Activated T-cell treated with anti-CD3 and anti-CD28 coated beads for 1 hour (primary cell): ENCODE measurements at regions not wholly inside any gene's neighbourhood (a gene's known extent, or its start where the extent isn't known, plus 50 kb on each side); places are given as distances from the start of the nearest gene placed in this dataset.

Experiments
- DNase-seq: peaks from one replicate; pipeline ENCODE4 v3.0.0-alpha.2; 2020; ENCODE audit warnings: low read depth

DNA sequence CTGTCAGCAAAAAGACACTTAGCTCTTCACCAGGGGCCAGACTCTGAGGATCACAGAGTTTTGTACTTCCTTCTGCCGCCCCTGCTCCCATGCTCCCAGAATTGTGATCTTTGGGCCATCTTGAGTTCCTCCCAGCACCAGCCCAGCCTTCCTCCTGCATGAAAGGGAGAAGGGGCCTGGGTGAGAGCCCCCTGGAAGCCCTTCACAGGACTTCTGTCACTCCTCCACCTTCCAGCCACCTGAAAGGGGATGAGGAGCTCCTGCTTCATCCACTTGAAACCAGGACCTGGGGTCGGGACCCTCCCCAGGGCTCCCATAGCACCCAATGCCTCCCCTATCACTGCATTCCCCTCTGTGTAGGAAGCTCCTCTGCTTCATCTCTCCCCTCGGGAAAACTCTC is 174.2 kb downstream of the BUD13 start:
- no peak for DNase-seq

DNA sequence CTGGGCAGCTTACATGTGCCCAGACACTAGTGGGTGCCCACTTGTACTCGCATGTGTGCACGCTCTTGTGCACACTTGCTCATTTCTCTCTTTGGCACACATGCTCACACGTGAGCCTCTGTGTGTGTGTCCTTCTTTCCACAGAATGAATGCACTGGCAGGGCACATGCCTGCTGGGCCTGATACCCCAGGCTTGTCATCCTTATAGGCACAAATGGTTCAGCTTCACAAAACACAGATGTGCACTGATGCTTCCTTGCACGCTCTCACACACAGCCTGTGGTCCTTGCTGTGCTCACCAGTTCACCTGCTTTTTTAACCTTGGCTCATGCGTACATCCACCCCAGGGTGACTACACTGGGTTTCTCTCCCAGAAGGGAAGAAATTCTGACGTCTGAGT is 174.8 kb downstream of the BUD13 start:
- DNase-seq = no peak

DNA sequence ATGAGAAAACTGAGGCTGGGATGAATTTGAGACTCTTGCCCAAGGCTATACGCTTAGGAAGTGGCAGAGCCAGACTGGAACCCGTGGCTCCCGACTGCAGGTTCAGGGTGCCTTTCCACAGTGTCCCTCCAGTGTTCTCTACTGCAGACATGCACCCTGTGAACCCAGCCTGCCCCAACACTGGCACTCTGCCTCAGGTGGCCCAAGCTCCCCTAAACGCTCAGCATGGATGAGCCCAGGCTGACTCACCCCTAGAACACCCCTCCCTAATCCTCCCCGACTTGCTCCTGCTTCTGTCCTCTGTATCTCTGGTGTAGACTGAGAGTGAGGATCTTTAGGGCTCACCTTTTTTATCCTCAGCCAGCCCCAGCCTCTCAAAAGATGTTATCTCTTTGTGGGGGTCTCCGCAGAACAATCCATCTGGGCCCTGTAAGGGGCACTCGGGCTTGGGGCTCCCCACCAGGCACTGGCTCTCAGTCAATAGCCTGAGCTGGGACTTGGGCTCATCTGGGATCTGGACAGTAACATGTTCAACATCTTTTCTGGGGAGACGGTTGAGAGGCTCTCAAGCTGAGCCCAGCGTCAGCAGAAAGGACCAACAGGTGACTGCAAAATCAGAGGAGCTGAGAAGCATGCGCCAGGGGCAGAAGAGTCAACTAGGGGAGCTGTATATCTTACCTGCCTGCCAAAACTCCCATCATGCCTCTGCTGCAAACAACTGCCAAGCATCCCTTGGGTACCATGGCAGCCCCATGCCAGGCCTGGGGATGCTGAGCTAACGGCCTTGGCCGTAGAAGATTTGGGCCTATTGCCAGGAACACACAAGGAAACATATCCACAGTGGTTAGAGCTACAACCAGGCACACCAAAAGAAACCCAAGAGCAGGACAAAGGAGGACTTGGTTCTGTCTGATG is 176.2 kb downstream of the BUD13 start:
- no peak for DNase-seq

DNA sequence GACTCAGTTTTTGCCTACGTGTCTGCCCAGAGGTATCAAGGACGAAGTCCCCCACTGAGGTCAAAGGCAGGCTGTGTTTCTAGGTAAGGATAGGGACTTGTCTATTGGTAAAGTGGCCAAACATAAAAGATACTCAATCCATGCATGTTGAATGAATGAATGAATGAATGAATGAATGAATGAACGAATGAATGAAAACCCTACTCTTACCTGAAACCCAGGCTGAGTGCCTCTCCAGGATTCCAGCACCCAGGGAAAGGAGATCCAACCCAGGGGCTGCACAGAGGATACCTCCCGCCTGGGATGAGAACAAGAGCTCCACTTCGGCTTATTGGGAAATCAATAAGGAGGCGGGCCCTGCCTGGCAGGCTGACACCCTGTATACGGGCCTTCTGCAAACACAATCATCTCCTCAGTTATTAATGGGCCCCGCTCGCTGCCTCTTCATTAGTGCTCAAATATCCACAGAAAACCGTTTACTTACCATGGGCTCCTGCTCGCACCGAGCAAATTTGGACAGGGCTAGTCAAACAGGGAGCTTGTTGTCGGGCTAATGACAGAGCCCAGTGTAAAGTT is 177.4 kb downstream of the BUD13 start:
- no peak for DNase-seq

DNA sequence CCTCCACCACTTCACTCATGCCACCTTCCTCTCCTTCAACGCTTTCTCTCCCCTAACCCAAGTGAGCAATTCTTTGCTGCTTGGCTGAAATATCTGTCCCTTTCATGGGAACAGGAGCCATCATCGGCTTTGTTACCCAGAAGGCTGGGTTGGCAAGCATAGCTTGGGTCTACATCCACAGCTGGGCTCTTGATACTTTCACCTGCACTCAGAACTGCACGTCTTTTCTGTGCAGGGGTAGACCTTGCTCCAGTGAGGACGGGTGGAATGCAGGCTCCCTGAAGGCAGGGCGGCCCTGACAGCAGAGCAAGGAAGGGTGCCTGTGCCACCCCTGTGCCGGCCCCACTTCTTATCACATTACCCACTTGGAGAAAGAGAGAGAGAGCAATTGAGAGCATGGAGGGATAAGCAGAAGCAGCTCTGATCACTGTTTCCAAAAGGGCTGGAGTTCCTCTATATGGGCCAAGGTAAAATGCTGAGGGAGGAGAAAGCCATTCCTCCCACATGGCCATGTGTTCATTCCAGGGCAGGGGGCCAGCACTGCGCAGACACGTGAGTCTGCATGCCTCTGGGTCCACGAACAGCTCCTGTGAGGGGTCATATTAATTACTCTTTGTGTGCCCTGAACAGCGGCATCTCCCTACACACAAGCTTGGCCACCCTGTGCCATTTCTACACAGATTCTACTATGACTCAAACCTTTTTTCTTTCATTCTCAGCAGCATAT is 181.8 kb downstream of the BUD13 start:
- DNase-seq = no peak

DNA sequence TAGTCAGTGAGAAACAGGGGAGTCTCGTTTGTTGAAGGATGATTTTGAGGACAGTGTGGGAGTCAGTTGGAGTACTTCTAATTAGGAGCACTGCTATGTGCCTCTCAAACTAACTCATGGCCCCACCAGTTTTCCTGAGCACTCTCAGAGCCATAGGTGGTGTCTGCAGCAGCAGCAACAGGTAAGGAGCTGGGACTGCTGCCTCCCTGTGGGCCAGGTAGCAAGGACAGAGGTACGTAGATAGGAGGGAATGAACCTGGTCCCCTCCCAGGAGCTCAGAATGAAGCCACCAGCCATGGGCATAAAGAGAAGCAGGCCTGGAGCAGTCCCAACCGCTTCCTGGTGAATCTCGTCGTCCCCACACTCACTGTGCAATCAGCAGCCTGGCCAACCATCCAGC is 183.4 kb downstream of the BUD13 start:
- no peak for DNase-seq

DNA sequence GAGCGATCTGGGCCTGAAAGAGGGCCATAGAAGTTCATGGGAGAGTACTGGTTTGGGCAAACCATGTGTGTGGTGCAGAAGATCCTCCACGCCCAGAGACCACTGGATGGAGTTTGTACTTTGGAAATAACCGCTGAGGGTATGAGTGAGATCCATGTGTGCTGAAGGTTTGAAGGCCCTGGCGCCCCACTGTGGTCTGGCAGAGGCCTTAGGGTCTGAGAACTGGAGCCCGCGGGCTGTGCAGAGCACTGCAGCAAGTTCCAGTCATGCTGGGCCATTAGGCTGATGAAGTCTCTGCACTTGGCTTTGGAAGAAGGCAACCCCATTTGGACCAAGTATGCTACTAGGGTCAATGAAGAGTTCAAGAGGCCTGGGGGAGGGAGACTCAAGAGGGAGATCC is 186.4 kb downstream of the BUD13 start:
- no peak for DNase-seq

DNA sequence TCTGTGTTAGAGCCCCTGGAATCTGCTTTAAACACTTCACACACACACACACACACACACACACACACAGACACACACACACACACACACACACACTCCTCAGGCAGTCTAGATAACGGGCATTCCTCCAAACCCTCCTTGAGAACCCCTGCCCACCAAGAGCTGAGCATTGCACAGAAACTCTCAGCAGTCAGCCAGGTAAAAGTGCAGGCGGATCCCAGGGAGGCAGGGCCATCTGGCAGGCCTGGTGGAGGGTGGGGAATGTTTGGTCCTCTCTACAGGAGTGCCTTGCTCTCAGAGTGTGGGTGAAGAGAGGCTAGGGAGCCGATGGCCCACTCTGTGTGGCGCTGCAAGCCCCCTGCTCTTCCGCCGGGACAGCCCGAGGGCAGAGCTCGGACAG is 190.2 kb downstream of the BUD13 start:
- DNase-seq = no peak

DNA sequence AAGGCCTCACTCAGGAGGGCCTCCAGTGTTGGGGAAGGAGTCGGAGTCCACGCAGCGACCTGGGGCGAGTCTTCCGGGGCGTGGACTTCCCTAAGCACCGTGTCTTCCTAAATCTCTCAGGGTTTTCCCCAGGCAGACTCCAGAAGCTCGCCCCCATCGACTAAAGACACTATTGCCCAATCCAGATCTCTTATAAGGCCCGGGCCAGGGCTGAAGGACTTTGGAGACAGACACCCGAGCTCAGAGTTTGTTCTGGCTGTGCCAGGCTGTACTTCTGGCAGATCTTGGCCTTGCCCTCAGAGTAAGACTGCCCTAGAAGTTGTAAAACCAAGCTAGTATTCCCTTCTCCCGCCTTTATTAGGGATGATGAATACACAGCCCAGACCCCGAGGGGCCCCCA is 191.4 kb downstream of the BUD13 start:
- no peak for DNase-seq

DNA sequence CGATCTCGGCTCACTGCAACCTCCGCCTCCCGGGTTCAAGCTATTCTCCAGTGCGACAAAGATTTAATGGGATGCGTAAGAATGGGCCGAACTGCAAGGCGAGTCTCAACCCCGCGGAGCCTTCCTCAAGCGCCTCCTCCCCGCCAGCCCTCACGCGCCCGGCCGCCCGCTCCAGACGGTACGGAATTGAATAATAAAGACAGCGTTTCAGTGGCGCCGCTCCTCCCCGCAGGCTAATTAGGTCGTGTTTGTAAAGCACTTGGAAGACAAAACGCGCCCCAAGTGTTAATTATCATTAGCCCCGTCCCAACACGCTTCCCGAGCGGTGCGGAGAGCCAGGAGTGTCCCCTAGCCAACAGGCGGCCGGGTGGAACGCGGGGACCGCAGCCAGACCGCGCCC is 192.0 kb downstream of the BUD13 start:
- DNase-seq = no peak

DNA sequence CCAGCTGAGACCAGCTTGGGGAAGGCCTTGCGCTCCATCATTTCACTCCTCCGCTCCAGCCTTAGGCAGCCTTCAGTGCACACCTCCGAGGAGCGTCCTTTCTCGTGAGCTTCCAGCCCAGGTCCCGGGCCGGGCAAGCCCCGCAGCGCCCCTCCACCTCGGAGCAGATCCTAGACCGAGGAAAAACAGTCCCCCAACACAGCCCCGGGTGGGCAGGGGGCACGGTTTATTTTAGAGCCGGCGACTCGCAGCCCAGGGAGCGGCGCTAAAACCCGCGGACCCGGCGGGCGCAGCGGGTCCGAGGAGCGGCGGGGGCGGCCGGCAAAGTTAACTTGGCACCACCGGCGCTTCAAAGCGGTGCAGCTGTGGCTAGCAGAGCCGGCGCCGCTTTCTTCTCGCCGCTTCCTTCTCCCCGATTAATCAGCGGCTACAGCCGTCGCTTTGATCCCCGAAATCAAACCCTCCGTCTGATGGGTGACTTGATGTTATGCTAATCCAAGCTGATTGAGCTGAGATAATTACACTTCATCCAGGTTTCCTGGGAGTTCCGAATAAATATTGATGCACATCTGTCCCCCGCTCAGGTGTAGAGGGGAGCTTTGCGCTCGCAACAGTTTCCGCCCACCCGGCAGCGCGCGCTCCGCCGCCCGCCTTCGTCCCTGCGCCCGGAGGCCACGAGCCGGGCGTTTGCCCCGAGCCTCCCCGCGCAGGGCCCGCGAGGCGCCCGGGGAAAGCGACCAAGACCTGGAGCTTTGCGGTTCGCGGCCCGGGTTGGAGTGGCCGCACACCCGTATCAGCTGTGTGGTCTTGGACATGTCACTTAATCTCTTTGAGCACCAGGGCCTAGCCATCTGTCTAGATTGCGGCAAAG is 192.7 kb downstream of the BUD13 start:
- no peak for DNase-seq

DNA sequence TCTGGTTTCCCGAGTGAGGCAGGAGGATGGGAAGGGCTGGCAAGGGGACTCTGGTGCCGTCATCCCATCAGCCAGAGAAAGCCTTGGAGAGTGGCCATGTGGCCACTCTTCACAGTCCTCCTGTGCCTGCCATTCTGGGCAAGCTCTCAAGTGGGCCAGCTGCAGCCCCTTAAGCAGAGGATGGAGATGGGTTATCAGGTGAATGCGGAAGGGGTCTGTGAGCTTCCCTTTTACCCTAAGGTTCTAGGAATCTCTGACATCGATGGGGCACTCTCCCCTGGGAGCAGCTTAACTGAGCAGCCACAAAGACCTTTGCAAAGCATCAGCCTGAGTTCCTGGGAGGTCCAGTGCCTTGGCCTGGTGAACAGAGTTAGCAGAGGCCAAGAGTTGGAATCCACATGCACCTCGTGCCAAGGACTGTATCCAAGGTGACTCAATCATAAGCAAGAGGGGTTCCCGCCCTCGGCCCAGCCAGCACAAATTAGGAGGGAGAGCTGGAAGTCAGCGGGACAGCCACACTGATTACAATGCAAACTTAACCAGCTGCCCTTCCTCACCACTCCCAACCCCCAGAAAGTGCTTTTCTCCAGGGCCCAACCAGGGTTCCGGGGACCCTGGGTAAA is 193.6 kb downstream of the BUD13 start:
- DNase-seq = no peak

DNA sequence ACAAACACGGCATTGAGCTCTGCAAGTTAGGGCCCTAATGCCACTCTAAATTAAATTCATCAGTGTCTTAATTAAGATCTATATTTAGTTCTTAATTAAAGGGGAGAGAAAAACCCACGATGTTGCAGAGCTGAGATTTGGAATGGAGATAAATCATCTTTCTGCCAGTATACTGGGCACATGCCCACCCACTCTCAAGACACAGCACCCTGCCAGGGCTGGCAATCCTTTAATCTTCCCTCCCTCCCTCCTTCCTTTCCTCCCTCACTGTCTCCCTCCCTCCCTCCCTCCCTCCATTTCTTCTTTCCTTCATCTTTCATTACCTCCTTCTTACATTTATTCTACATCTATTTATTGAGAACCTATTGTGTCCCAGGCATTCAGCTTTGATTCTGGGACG is 194.8 kb downstream of the BUD13 start:
- DNase-seq = no peak

DNA sequence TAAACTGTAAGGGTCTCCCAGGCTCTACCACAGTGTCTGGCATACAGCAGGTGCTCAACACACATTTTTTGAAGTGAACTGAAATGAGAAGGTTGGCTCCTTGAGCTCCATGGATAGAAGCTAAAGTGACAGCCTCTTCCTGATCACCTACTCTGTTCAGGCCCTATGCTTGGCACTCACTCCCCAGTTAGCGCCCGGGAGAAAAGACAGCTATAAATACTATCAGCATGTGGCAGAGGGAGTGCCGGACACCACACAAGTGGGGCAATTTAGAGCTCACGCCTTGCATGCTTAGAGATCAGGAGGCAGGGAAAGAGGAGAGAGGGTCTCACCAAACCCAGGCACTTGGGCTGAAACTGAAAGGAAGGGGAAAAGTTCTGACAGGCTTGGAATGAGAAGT is 195.5 kb downstream of the BUD13 start:
- DNase-seq = no peak

DNA sequence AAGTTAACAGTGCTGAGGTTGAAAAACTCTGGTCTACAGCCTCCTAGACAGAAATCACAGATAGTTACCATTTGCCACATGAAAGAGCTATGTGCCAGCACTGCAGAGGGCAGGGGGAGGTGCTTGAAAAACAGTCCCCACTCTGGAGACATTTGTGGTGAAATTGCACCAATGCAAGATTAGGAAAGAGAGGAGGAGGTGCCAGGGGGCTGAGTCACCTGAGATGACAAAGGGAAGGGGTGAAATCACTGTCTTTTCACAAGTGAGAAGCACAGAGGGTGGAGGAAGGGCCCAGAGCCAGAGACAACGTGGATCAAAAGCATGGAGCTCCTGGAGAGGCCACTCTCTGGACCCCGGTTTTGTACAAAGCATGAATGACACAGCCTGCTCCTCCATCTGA is 196.3 kb downstream of the BUD13 start:
- DNase-seq = no peak

DNA sequence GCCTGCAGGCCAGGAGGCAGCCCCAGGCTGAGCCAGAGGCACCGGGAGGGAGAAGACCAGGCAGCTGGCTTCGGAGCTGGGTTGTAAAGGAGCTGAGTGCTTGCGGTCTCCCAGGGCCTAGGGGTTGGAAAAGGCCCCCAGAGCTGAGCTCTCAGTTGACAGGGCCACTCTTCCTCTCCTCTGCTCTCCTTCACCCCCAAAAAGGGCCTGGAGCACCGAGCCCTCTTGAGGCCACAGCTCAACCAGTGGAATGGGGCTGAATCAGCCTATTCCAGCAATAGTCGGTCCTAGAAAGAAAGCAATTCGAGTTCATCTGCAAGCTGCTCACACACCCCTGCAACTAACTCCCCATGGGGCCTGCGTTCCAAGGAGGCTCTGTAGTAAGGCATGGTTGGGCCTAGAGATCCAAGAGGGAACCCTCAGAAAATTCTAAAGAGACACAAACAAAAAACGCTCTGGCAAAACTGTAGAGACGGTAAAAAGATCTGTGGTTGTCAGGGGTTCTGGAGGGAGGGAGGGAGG is 205.0 kb downstream of the BUD13 start:
- no peak for DNase-seq

DNA sequence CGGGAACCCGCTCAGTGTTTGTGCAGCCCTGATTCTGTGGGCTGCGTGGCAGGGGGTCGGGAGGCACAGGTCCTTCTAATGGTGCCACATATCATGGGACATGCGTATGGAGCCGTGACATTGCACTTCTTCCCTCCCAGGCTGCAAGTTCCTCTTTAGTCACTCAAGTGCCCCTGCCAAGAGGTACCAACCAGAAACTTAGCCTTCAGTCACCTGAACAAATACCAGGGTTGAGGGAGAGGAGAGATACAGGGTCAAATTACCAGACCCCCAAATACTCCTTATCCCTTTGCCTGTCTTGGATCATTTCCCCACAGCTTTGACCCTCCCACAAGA is 209.1 kb downstream of the BUD13 start:
- no peak for DNase-seq

DNA sequence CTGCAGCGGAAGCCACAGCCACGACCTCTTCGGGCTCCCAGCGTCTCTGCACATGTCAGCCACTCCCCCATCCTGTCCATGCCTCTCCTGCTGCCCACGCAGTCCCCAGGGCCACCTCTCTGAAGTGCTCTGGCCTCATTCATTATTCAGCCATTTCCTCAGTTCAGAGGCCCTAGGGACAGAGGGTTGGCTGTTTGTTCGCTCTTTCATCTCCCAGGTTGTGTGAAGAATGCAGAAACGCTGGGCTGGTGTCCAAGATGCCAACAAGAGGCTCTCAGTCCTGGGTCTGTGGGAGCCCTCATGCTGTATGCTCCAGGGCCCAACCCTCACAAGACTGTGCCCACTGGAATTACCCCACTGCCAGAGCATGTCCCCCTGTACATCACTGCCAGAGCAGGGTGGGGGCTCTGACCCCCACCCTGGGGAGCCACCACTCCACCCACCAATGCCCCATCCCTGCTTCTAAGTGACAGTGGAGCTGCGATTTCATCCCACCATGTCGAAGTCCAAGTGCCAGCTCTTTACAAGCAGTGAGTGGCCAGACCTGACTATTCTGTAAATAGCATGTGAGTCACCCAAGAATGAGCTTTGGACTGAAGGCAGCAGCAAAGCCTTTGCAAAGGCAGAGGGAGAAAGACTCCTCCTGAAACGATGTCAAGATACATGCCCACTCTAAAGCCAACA is 209.6 kb downstream of the BUD13 start:
- no peak for DNase-seq

DNA sequence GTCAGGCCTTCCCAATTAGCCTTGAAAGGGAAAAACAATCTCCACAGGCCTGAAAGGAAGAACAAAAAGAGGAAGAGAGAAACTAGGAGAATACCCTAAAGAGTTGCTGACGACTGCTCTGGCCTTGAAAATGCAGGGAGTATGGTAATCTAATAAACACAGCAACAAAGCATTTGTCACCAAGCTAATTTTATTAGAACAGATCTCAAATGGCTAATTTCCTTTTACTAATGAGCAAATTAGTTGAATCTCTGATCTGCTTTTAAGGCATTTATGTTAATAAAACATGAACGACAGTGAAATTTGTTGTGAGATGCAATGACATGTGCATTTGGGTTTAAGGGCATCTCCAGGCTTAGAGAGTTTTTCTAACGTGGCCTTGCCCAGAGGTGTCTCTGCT is 212.2 kb downstream of the BUD13 start:
- DNase-seq = no peak

DNA sequence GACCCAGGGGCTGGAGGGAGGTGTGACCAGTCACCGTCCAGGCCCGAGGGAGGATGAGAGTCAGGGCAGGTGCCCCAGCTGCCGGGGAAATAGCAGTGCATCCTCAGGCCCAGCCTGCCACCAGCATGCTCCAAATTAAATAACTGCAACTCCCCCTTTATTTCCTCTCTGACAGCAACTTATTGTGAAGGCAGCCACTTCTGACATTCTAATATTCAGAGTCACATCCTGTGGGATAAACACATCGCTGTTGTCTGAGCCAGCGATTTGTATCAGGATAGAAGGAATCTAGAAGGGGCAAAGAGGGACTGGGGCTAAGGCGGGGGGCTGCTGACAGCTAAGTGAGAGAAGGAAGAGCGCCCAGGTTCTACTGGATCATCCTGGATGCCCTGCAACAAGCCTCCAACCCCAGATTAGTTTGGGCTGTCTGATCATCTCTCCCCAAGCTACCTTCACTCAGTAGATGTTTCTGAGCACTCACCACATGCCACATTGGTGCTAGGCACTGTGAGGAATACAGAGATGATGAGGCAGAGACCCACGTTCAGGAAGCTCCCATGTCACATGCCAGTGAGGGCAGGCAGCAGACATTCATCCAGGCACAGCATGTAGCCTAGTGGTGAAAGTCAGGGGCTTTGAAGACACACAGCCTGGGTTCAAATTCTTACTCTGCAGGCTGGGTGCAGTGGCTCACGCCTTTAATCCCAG is 214.1 kb downstream of the BUD13 start:
- DNase-seq = no peak
